ENCODE measurements at regions not wholly inside any gene's neighbourhood (a gene's known extent, or its start where the extent isn't known, plus 50 kb on each side); places are given as distances from the start of the nearest gene placed in this dataset.
A peak's percentile ranks its signal among the peaks of the same experiment; 100 is the strongest.

GRCh38 chr7:69436946-69437345 lies 161.3 kb upstream of the AUTS2 start:
- H3K18ac ChIP-seq (ENCODE audit: low read depth in 1 of 2, low read length in 2 of 2): no peak overlapping the region
- H4K91ac ChIP-seq (ENCODE audit: low read length): no peak overlapping the region
- H3K9ac ChIP-seq (ENCODE audit: low read length): no peak overlapping the region
- H3K9me3 ChIP-seq (ENCODE audit: control insufficient read depth, low read length): no peaks in the 10 kb centered on the region
- no peak overlapping the region for H3K27ac ChIP-seq (ENCODE audit: low read length, poor library complexity, severe bottlenecking)
- H3K14ac ChIP-seq (ENCODE audit: low read length in 2 of 2): no peak overlapping the region
- H3K79me1 ChIP-seq (replicated peaks; ENCODE audit: low read length, poor library complexity, severe bottlenecking): no peaks in the 10 kb centered on the region
- 33% methylated on average over 1 of the region's 1 CpG for WGBS
- H2BK12ac ChIP-seq (ENCODE audit: low read length in 2 of 2): no peak overlapping the region
- H2BK5ac ChIP-seq (ENCODE audit: low read depth, low read length, poor library complexity, severe bottlenecking): no peak overlapping the region
- H3K4me1 ChIP-seq (ENCODE audit: control insufficient read depth, insufficient read depth, low read depth, low read length): no peaks in the 10 kb centered on the region
- no peak overlapping the region for H3K23ac ChIP-seq (ENCODE audit: low read length in 2 of 2)
- H3K4me2 ChIP-seq (ENCODE audit: low read length, poor library complexity, severe bottlenecking): no peak overlapping the region
- H3K36me3 ChIP-seq (ENCODE audit: control insufficient read depth in 1 of 2, insufficient read depth in 2 of 2, low read depth in 1 of 2, low read length in 2 of 2): no peaks in the 10 kb centered on the region
- no peak overlapping the region for H2AFZ ChIP-seq (ENCODE audit: low read depth, low read length)
- no peak overlapping the region for H3K4ac ChIP-seq (ENCODE audit: low read depth in 1 of 2, low read length in 2 of 2)
- H3K4me3 ChIP-seq (ENCODE audit: insufficient read depth in 1 of 2, low read depth in 1 of 2, low read length in 2 of 2): no peak overlapping the region
- H2AK5ac ChIP-seq (ENCODE audit: low read length, severe bottlenecking): no peak overlapping the region
- no peak overlapping the region for H4K8ac ChIP-seq (ENCODE audit: low read length)
- peak; percentile 3 for DNase-seq
- peaks cover 0 to 12% of the 10 kb centered on the region in 2 experiments for H3K27me3 ChIP-seq (ENCODE audit: control insufficient read depth in 1 of 2, insufficient read depth in 1 of 2, low read length in 2 of 2)
- no peak overlapping the region for H2BK120ac ChIP-seq (ENCODE audit: low read depth, low read length)
- H2BK15ac ChIP-seq (ENCODE audit: low read depth, poor library complexity, severe bottlenecking): no peak overlapping the region

- no peak overlapping the region for H3K14ac ChIP-seq (ENCODE audit: low read length in 2 of 2)
- WGBS: 79% methylated on average over 14 of the region's 16 CpGs
- no peaks in the 10 kb centered on the region for H3K4me1 ChIP-seq (ENCODE audit: control insufficient read depth, insufficient read depth, low read depth, low read length)
- H3K18ac ChIP-seq (ENCODE audit: low read depth in 1 of 2, low read length in 2 of 2): no peak overlapping the region
- H3K79me1 ChIP-seq (replicated peaks; ENCODE audit: low read length, poor library complexity, severe bottlenecking): no peaks in the 10 kb centered on the region
- H3K4me2 ChIP-seq (ENCODE audit: low read length, poor library complexity, severe bottlenecking): no peak overlapping the region
- no peak overlapping the region for H2BK15ac ChIP-seq (ENCODE audit: low read depth, poor library complexity, severe bottlenecking)
- H2BK5ac ChIP-seq (ENCODE audit: low read depth, low read length, poor library complexity, severe bottlenecking): no peak overlapping the region
- peaks cover 0 to 12% of the 10 kb centered on the region in 2 experiments for H3K27me3 ChIP-seq (ENCODE audit: control insufficient read depth in 1 of 2, insufficient read depth in 1 of 2, low read length in 2 of 2)
- no peak overlapping the region for H4K91ac ChIP-seq (ENCODE audit: low read length)
- H2BK120ac ChIP-seq (ENCODE audit: low read depth, low read length): no peak overlapping the region
- no peak overlapping the region for H3K27ac ChIP-seq (ENCODE audit: low read length, poor library complexity, severe bottlenecking)
- H4K8ac ChIP-seq (ENCODE audit: low read length): no peak overlapping the region
- peak overlapping the region; percentile 62 for H3K9ac ChIP-seq (ENCODE audit: low read length)
- H2BK12ac ChIP-seq (ENCODE audit: low read length in 2 of 2): no peak overlapping the region
- H3K23ac ChIP-seq (ENCODE audit: low read length in 2 of 2): no peak overlapping the region
- no peak overlapping the region for H2AFZ ChIP-seq (ENCODE audit: low read depth, low read length)
- peak overlapping the region in 1 of 2 experiments; percentile 48 for H3K4me3 ChIP-seq (ENCODE audit: insufficient read depth in 1 of 2, low read depth in 1 of 2, low read length in 2 of 2)
- no peak for DNase-seq
- no peak overlapping the region for H2AK5ac ChIP-seq (ENCODE audit: low read length, severe bottlenecking)
- H3K9me3 ChIP-seq (ENCODE audit: control insufficient read depth, low read length): no peaks in the 10 kb centered on the region
- no peaks in the 10 kb centered on the region for H3K36me3 ChIP-seq (ENCODE audit: control insufficient read depth in 1 of 2, insufficient read depth in 2 of 2, low read depth in 1 of 2, low read length in 2 of 2)
- no peak overlapping the region for H3K4ac ChIP-seq (ENCODE audit: low read depth in 1 of 2, low read length in 2 of 2)
Observed at GRCh38 chr7:69438584-69439412, 159.5 kb upstream of the AUTS2 start.

GRCh38 chr7:69439636-69440325 lies 158.5 kb upstream of the AUTS2 start:
- Histone ChIP-seq H3K4me1 (ENCODE audit: control insufficient read depth, insufficient read depth, low read depth, low read length) (no peaks in the 10 kb centered on the region), H3K27ac (ENCODE audit: low read length, poor library complexity, severe bottlenecking) (no peak overlapping the region), H2AFZ (ENCODE audit: low read depth, low read length) (no peak overlapping the region), H3K4ac (ENCODE audit: low read depth in 1 of 2, low read length in 2 of 2) (no peak overlapping the region), H3K18ac (ENCODE audit: low read depth in 1 of 2, low read length in 2 of 2) (no peak overlapping the region), H3K14ac (ENCODE audit: low read length in 2 of 2) (no peak overlapping the region), H2AK5ac (ENCODE audit: low read length, severe bottlenecking) (no peak overlapping the region), H2BK12ac (ENCODE audit: low read length in 2 of 2) (no peak overlapping the region), H4K8ac (ENCODE audit: low read length) (no peak overlapping the region), H4K91ac (ENCODE audit: low read length) (no peak overlapping the region), H3K9ac (ENCODE audit: low read length) (no peak overlapping the region), H3K4me3 (ENCODE audit: insufficient read depth in 1 of 2, low read depth in 1 of 2, low read length in 2 of 2) (no peak overlapping the region), H3K4me2 (ENCODE audit: low read length, poor library complexity, severe bottlenecking) (no peak overlapping the region), H3K36me3 (ENCODE audit: control insufficient read depth in 1 of 2, insufficient read depth in 2 of 2, low read depth in 1 of 2, low read length in 2 of 2) (no peaks in the 10 kb centered on the region), H3K23ac (ENCODE audit: low read length in 2 of 2) (no peak overlapping the region), H3K9me3 (ENCODE audit: control insufficient read depth, low read length) (no peaks in the 10 kb centered on the region), H2BK120ac (ENCODE audit: low read depth, low read length) (no peak overlapping the region), H2BK15ac (ENCODE audit: low read depth, poor library complexity, severe bottlenecking) (no peak overlapping the region), H3K27me3 (ENCODE audit: control insufficient read depth in 1 of 2, insufficient read depth in 1 of 2, low read length in 2 of 2) (peaks cover 0 to 12% of the 10 kb centered on the region in 2 experiments), H2BK5ac (ENCODE audit: low read depth, low read length, poor library complexity, severe bottlenecking) (no peak overlapping the region), H3K79me1 (replicated peaks; ENCODE audit: low read length, poor library complexity, severe bottlenecking) (no peaks in the 10 kb centered on the region)
- DNase-seq: no peak
- WGBS: no CpG with 5 or more reads among the region's 1 CpG

- Histone ChIP-seq H3K4me3 (ENCODE audit: insufficient read depth in 1 of 2, low read depth in 1 of 2, low read length in 2 of 2) (no peak overlapping the region), H3K27me3 (ENCODE audit: control insufficient read depth in 1 of 2, insufficient read depth in 1 of 2, low read length in 2 of 2) (peaks cover 0 to 11% of the 10 kb centered on the region in 2 experiments), H3K27ac (ENCODE audit: low read length, poor library complexity, severe bottlenecking) (no peak overlapping the region), H3K4me1 (ENCODE audit: control insufficient read depth, insufficient read depth, low read depth, low read length) (no peaks in the 10 kb centered on the region), H2BK120ac (ENCODE audit: low read depth, low read length) (no peak overlapping the region), H2BK5ac (ENCODE audit: low read depth, low read length, poor library complexity, severe bottlenecking) (no peak overlapping the region), H3K9ac (ENCODE audit: low read length) (no peak overlapping the region), H3K79me1 (replicated peaks; ENCODE audit: low read length, poor library complexity, severe bottlenecking) (no peaks in the 10 kb centered on the region), H3K36me3 (ENCODE audit: control insufficient read depth in 1 of 2, insufficient read depth in 2 of 2, low read depth in 1 of 2, low read length in 2 of 2) (no peaks in the 10 kb centered on the region), H3K18ac (ENCODE audit: low read depth in 1 of 2, low read length in 2 of 2) (no peak overlapping the region), H3K4me2 (ENCODE audit: low read length, poor library complexity, severe bottlenecking) (no peak overlapping the region), H2AK5ac (ENCODE audit: low read length, severe bottlenecking) (no peak overlapping the region), H3K9me3 (ENCODE audit: control insufficient read depth, low read length) (no peaks in the 10 kb centered on the region), H2AFZ (ENCODE audit: low read depth, low read length) (no peak overlapping the region), H4K8ac (ENCODE audit: low read length) (no peak overlapping the region), H3K14ac (ENCODE audit: low read length in 2 of 2) (no peak overlapping the region), H3K23ac (ENCODE audit: low read length in 2 of 2) (no peak overlapping the region), H4K91ac (ENCODE audit: low read length) (no peak overlapping the region), H2BK12ac (ENCODE audit: low read length in 2 of 2) (no peak overlapping the region), H2BK15ac (ENCODE audit: low read depth, poor library complexity, severe bottlenecking) (no peak overlapping the region), H3K4ac (ENCODE audit: low read depth in 1 of 2, low read length in 2 of 2) (no peak overlapping the region)
- 92% methylated on average over 1 of the region's 2 CpGs for WGBS
- no peak for DNase-seq
Observed at GRCh38 chr7:69440976-69441375, 157.3 kb upstream of the AUTS2 start.
